Stomach (tissue), 8 donors: ENCODE measurements at regions not wholly inside any gene's neighbourhood (a gene's known extent, or its start where the extent isn't known, plus 50 kb on each side); places are given as distances from the start of the nearest gene placed in this dataset.

Source experiments
- DNase-seq, 2 donors: peaks; one replicate each; pipeline versions ENCODE4 v3.0.0 to v3.0.0-alpha.2; 2013 to 2019
- H3K27ac ChIP-seq, 5 donors: fragments of 200-600 bp in 4 of 5; sonication (generic) in 4 of 5; one replicate each; pipeline ENCODE4 v1.5.1; 2013 to 2019; ENCODE audit warnings: mild to moderate bottlenecking in 1 of 5, moderate library complexity in 1 of 5
- H3K27me3 ChIP-seq, 3 donors: fragments of 200-600 bp; sonication (generic); one replicate each; pipeline ENCODE4 v1.5.1; 2017 to 2019; ENCODE audit warnings: mixed run types in 1 of 3
- H3K36me3 ChIP-seq, 4 donors: fragments of 200-600 bp; sonication (generic); 1 replicate in 3 of 4; 2 replicates in 1 of 4; pipeline ENCODE4 v1.5.1; 2016 to 2019
- H3K4me1 ChIP-seq, 4 donors: fragments of 200-600 bp; sonication (generic); one replicate each; pipeline ENCODE4 v1.5.1; 2016 to 2019
- H3K4me3 ChIP-seq, 4 donors: fragments of 200-600 bp; sonication (generic) in 3 of 4; one replicate each; pipeline ENCODE4 v1.5.1; 2016 to 2019; ENCODE audit warnings: mild to moderate bottlenecking in 1 of 4
- H3K9me3 ChIP-seq, 4 donors: fragments of 200-600 bp; sonication (generic); one replicate each; pipeline ENCODE4 v1.5.1; 2016 to 2019
- CTCF ChIP-seq, 7 experiments: fragments of 450-650 bp in 4 of 7; fragments of 200-600 bp in 3 of 7; sonication (generic) in 3 of 7; IDR thresholded peaks; one replicate each; pipeline ENCODE4 v1.5.1; 2016 to 2019; ENCODE audit warnings: antibody characterized with exemption in 7 of 7, control low read depth in 2 of 7, mild to moderate bottlenecking in 1 of 7
- EP300 ChIP-seq: sonication (generic); formaldehyde crosslinking; IDR thresholded peaks from one replicate; pipeline ENCODE4 v1.6.1; 2017; ENCODE audit warnings: antibody characterized with exemption
- POLR2A ChIP-seq, 4 donors: fragments of 450-650 bp; IDR thresholded peaks; one replicate each; pipeline ENCODE4 v1.6.1; 2016; ENCODE audit warnings: antibody characterized with exemption in 4 of 4, control low read depth in 2 of 4, mild to moderate bottlenecking in 1 of 4, moderate library complexity in 1 of 4
- POLR2AphosphoS5 ChIP-seq, 3 donors: sonication (generic); formaldehyde crosslinking; IDR thresholded peaks; one replicate each; pipeline ENCODE4 v1.6.1; 2016; ENCODE audit warnings: antibody characterized with exemption in 3 of 3
- WGBS, 5 donors: extraction: QIAGEN DNeasy Blood & Tissue Kit in 3 of 5; methylation state at CpG; one replicate each; pipeline versions ENCODE4 v1.1.5 to v1.1.7; 2013 to 2018; 5-methylcytosine and 5-hydroxymethylcytosine counted together
- intact Hi-C: fragments of 100-400 bp; cut with DNase I; formaldehyde crosslinking; loops from one replicate; pipeline ENCODE4 v1.15.1; 2023; ENCODE audit warnings: low total_unique reads
- donor health status: healthy with polysubstance abuse.
- donor health status: Bipolar disorder and iron deficiency.
- donor health status: healthy.

- intact Hi-C loops: no loop called here
- H3K27ac ChIP-seq: no peak overlapping the region
- no peaks in the 10 kb centered on the region for H3K36me3 ChIP-seq
- TF ChIP-seq EP300: no peak
- TF ChIP-seq CTCF (IDR thresholded peaks at IDR 0.05): no peak
- no peak for TF ChIP-seq POLR2A (IDR thresholded peaks at IDR 0.05)
- no peak for TF ChIP-seq POLR2AphosphoS5 (IDR thresholded peaks at IDR 0.05)
- H3K9me3 ChIP-seq: no peaks in the 10 kb centered on the region
- no peaks in the 10 kb centered on the region for H3K4me1 ChIP-seq
- 46 to 55% (median 52%) methylated on average over 1 of the region's 1 CpG for WGBS, 5 donors
- H3K27me3 ChIP-seq: no peaks in the 10 kb centered on the region
- no peak overlapping the region for H3K4me3 ChIP-seq
- no peak for DNase-seq
Observed at GRCh38 chr5:166823360-166823759, 1468.1 kb upstream of the WWC1 start.

DNA sequence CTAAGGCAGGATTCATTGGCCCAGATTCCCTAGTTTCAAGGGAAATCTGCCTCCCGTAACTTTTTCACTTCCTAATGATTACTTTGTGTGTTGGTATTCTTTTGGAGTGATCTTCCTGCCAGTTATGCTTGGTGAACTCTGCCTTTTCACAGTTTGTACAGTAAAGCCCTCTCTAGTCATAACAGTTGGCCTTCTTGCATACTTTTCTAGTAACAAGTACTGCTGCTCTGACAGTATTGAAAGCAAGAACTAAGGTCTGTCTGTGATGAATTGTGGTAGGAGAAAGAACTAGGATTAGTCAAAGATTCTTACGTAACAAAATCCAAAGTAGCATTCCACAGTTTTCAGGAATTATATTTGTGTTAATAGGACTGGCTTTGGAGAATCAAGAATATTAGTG lies 1457.2 kb upstream of the WWC1 start:
- TF ChIP-seq EP300 (no peak), POLR2A (IDR thresholded peaks at IDR 0.05) (no peak), CTCF (IDR thresholded peaks at IDR 0.05) (no peak), POLR2AphosphoS5 (IDR thresholded peaks at IDR 0.05) (no peak)
- 59 to 87% (median 75%) methylated on average over 2 of the region's 2 CpGs for WGBS, 5 donors
- no peaks in the 10 kb centered on the region for H3K9me3 ChIP-seq
- H3K27me3 ChIP-seq: no peaks in the 10 kb centered on the region
- no peak overlapping the region for H3K4me3 ChIP-seq
- intact Hi-C loops: no loop called here
- no peaks in the 10 kb centered on the region for H3K36me3 ChIP-seq
- H3K4me1 ChIP-seq: no peaks in the 10 kb centered on the region
- H3K27ac ChIP-seq: no peak overlapping the region
- DNase-seq: no peak

DNA sequence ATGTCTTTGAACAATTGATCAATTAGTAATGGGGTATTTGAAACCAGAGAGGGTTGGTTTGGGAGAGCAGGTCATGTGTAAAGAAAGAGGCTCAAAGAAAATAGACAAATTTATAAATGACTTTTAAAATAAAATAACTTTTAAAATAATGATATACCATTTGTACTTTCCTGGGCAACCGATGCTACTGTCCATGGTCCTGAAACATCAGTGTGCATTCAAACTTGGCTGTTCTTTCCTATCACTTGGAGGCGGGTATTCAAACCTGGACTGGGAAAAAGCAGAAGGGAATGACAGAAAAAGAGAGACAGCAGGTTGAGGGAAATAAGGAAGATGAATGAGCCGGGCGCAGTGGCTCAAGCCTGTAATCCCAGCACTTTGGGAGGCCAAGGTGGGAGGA lies 1446.4 kb upstream of the WWC1 start:
- TF ChIP-seq POLR2A (IDR thresholded peaks at IDR 0.05): no peak
- no peak for TF ChIP-seq CTCF (IDR thresholded peaks at IDR 0.05)
- no peak for TF ChIP-seq EP300
- TF ChIP-seq POLR2AphosphoS5 (IDR thresholded peaks at IDR 0.05): no peak
- Histone ChIP-seq H3K27me3 (no peaks in the 10 kb centered on the region), H3K27ac (no peak overlapping the region), H3K36me3 (no peaks in the 10 kb centered on the region), H3K4me3 (no peak overlapping the region), H3K9me3 (peaks cover 0 to 24% (median 2%) of the 10 kb centered on the region in 4 donors), H3K4me1 (no peaks in the 10 kb centered on the region)
- DNase-seq: peak in 1 of 2 donors; percentile 59
- intact Hi-C loops: no loop called here
- WGBS, 5 donors: 77 to 86% (median 81%) methylated on average over 4 of the region's 4 CpGs

- TF ChIP-seq POLR2A (IDR thresholded peaks at IDR 0.05): no peak
- no peak for TF ChIP-seq POLR2AphosphoS5 (IDR thresholded peaks at IDR 0.05)
- no peak for TF ChIP-seq CTCF (IDR thresholded peaks at IDR 0.05)
- TF ChIP-seq EP300: no peak
- WGBS, 5 donors: 74 to 82% (median 77%) methylated on average over 3 of the region's 3 CpGs
- H3K27me3 ChIP-seq: no peaks in the 10 kb centered on the region
- DNase-seq: no peak
- no peaks in the 10 kb centered on the region for H3K4me1 ChIP-seq
- no peak overlapping the region for H3K4me3 ChIP-seq
- H3K36me3 ChIP-seq: no peaks in the 10 kb centered on the region
- no peaks in the 10 kb centered on the region for H3K9me3 ChIP-seq
- no peak overlapping the region for H3K27ac ChIP-seq
- intact Hi-C loops: no loop called here
Observed at GRCh38 chr5:166856791-166857190, 1434.7 kb upstream of the WWC1 start.
